Amniotic epithelial cell (primary cell): ENCODE measurements at regions not wholly inside any gene's neighbourhood (a gene's known extent, or its start where the extent isn't known, plus 50 kb on each side); places are given as distances from the start of the nearest gene placed in this dataset.

Experiments used
- DNase-seq: peaks from one replicate; pipeline ENCODE4 v3.0.0-alpha.2; 2010; ENCODE audit warnings: low read depth

DNA sequence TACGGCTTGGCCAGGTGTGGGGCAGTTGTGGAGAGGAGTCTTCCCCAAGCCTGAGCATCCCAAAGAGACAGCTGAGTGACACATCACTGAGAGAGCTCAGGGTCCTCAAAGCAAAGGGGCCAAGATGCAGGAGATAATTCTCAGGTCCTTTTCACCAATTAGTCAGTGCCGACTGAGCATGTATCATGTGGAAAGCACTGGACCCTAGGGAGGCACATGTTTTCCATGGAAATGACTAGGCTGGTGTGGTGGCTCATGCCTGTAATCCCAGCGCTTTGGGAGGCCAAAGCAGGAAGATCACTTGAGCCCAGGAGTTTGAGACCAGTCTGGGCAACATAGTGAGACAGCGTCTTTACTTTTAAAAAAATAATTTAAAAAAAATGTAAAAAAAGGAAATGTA is 67.3 kb upstream of the PRPS1 start:
- DNase-seq: no peak

DNA sequence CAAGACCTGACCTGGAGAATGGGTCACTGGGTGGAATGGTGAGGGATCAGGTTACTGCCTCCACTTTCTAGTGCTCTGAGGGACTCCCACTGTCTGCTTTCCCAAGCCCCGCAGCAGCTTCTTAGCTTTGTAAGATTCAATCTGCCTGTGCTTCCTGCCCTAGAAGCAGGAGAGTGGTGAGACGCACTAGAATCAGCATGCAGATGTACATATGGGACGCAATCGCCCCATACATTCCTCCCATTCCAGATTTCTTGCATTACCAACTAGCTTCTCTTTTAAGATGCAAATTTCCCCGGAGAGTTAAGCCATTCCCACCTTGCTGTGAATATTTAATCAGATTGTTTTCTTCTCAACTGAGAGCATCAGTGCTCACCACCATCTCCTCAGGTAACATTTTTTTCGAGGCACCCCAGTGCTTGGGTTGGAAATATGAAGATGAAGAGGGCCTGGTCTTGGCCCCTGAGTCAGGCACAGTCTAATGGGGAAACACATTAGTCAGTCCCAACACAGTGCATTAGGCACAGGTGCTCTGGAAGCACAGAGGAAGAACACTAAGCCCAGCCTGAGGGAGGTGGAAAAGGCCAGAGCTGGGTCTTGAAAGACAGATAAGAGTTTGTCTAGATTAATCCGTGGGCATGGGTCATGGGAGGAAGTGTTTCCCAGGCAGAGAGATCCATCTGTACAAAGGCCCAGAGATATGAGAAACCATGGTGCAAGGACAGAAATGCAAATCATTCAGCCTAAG is 66.7 kb upstream of the PRPS1 start:
- peak; percentile 49 for DNase-seq

DNA sequence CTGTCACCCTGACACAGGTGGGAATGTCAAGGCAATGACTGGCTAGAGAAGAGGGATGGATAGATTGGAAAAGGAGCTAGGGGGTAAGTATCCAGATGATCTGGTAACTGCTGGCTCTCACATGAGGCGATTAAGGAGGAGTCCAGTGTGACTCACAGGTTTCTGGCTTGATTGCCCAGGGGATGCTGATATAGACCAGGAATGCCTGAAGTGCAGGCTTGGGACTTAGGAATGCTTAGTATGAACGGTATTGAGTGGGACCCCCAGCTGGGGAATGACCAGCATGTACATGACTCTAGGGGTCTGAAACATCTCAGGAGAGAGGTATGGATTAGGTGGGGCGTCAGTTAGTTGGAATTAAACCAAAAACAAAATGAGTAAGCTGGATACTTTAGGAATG is 65.8 kb upstream of the PRPS1 start:
- DNase-seq: peak; percentile 82

DNA sequence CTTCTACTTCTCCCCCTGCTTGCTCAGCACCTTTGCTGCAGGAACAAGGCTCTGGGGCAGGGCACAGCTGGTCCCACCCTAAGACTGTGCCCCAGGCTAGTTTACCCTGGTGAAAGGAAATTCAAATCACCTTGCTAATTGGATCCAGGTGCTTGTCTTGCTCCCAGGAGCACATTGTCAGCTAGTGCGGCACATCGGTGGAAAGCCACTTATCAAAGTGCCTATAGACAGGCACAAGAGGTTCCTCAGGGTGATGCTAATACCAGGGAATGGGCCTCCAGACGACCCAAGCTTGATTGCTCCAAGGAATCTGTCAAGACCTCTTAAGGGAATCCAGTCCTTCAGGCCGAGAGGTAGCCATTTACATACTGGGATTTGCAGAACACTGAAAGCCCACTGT is 64.5 kb upstream of the PRPS1 start:
- no peak for DNase-seq

DNA sequence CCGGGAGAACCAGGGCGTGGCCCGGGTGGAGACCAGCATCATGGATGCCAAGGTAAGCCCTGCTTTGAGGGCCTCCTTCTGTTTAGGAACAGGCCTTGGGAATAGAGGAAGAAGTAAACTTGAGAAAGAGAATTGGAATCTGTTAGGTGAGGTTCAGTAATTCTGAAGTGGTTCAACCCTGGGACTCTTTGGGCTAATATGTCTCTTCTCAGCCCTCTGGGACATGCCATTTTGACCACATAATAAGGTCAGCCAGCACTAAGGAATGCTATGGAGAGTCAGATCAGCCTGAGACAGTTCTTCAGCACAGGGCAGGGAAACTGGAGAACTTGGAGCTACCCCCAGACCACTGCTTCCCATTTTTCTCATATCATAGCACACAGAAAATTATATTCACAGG is 63.3 kb upstream of the PRPS1 start:
- DNase-seq: no peak

DNA sequence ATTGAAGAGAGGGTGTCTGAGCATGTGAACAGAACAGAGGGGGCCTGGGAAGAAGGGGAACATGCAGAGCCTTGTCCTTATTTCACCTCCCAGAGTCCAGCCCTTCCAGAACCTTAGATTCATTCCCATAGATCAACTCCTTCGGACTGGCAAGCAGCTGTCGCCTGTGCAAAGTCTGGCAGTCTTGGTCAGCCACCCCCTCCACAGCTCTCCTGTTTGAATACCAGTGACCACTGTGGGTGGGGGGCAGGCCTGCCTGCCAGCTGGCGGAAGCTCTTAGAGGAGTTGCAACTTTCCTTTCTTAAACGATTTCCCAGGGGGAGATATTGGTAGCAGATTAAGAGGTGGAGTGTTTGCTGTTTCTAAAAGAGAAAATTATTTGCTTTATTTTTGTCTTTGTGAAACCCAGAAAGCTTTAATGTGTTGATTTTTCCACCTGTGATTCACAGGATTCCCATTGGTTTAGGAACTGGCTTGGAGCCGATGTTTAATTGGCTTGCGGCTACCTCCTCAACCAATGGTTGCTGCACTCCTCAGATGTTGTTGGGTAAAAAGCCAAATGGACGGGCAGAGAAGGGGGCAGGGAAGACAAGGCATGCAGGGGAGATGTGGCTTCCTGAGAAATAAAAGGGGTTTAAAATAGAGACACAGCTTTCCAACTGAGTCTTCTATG is 62.2 kb upstream of the PRPS1 start:
- peak; percentile 72 for DNase-seq

DNA sequence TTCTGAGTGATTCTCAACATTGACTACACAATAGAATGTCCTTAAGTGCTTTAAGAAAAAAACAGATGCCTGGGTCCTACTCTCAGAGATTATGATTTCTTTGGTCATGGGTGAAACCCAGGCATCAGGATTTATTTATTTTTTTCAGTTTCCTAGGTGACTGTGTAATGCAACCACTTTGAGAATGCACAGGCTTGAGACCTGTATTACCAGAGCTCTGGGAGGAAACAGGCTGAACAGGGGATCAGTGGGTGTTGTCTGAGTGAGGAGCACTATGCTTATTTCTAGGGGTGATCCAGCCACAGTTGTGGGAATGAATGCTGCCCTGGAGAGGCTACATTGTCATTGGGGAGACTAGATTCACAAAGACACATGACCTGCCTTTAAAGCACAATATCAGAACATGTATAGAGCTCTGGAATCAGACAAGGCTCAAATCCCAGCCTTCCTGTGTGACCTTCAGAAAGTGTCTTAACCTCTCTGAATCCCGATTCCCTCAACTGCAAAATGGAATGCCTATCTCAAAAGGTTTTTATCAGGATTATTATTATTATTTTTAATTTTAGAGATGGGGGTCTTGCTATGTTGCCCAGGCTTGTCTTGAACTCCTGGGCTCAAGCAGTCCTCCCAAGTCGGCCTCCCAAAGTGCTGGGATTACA is 61.6 kb upstream of the PRPS1 start:
- DNase-seq: peak; percentile 45

DNA sequence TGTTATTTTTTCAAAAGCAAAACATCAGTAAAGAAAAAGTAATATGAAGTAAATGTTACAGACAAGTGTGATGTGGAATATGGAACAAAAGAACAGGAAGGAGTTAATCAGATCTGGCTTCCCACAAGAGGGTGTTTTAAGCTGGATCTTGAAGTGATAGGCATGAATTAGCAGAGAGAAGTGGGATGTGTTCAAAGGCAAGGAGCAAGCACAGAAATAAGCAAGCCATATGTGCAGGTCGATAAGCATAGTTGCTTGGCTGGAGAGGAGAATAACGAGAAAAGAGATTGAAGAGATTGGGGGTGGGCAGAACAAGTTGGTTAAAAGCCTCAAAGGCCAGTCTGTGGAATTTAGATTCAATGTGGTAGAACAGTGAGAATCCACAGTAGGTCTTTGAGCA is 60.9 kb upstream of the PRPS1 start:
- DNase-seq: no peak

DNA sequence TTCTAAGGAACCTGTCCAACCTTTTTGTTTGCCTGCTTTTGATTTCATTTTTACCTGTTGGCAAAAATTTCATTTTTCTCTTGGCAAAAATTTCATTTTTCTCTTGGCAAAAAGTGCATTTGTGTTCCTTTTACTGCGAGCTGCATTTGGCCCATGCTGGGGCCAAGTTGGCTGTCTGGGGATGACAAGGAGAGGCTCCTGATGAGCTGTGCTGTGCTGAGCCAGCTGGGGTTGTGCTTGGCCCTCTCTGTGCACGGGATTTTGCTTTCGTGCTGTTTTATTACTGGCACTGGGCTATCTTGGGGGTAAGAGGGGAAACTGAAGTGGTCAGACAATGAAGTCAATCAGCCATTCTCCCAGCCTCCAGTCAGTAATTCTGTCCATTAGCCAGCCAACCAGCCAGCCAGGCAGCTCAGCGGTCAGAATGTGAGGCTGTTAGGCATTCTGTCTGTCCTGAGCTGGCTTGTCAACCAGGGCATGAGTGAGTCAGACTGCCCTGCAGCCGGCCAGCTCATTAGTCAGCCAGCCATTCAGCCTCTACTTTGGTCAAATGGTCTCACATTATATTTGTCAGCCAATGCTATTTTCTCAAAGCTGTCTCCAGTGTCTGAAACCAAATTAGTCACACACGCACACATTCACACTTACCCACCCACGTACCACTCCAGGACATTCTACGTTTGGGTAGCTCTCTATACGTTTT is 56.9 kb upstream of the PRPS1 start:
- DNase-seq: peak; percentile 87

DNA sequence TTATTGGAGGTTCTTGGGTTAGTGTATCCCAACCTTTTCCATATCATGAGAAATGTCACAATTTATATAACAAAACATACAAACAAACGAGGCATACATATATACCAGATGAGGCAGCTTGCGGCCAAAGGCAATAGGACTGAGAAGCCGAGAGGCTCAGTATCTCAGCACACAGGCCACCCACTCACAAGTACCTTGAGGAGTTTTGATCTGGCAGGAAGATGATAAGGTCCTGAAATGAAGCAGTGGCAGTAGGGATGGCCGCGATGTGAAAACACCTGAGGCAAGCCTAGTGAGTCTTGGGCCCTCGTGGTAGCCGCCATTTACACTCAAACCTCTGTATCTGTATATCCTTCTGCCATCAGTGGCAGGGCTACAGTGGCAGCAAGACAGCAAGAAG is 55.3 kb upstream of the PRPS1 start:
- no peak for DNase-seq

DNA sequence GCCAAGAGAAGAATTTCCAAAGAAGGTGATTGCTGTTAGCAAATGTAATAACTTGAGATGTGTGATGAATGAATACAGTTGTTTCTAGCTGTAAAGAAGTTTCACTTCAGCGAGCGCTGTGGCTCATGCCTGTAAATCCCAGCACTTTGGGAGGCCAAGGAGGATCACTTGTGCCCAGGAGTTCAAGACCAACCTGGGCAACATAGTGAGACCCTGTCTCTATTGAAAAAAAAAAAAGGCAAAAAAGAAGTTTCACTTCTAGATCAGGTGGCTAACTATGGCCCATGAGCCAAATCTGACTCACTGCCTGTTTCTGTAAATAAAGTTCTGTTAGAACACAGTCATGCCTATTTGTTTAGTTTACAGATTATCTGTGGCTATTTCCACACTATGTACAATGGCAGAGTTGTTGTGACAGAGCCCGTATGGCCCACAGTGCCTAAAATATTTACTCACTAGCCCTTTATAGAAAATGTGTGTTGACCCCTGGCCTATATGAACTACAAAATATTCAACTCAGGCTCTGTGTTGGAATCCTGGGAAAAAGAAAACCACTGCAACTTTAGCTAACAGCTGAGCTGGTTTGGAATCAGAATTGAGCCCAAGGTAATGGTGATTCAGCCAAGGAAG is 54.1 kb upstream of the PRPS1 start:
- DNase-seq: peak; percentile 78

DNA sequence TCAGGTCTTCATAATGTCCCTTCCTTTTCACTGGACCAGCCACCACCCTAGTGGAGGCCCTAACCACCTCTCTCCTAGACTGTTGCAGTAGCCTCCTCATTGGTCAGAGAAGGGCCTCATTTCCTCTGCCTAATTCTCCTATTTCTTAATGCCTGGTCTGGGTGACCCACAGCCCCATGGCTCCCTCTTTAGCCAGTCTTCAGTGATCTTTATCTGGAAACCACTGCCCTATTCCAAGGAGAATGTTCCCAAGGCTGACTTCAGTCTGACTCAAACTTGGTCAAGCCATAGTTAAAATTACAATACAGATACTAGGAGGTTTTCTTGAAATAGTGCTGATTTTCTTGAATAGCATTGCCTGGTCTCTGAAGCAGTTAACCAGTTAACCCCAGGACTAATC is 53.6 kb upstream of the PRPS1 start:
- peak; percentile 73 for DNase-seq

DNA sequence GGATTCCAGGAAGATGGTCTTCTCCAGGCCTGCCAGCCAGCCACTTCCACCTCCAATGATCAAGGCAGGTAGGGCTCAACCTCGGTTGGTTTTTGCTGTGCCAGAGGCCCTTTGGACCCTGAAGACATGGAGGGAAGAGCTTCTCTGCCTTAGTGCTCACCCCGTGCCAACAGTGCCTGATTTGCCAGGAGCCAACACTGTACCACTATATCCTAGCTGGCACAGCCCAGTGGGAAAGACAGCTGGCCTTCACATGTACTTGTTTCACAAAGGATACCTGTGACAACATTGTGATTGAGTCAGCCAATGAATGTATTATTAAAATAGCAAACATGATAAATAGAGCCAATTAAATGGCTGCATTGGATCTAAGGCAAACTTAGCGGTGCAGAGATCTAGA is 51.9 kb upstream of the PRPS1 start:
- no peak for DNase-seq

DNA sequence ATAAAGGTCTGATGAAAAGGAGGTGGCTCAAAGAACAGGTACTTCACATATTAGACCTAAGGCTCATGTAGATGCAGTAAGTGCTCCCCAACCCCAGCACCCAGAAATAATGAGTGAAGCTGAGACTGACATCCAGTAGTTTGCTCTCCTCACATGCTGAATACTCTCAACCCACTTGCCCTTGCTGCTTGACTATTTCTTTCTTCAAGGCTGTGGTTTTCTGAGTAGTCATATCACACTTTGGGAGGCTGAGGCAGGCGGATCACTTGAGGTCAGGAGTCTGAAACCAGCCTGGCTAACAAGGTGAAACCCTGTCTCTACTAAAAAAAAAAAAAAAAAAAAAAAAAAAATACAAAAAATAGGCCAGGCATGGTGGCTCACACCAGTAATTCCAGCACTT is 51.5 kb upstream of the PRPS1 start:
- no peak for DNase-seq

DNA sequence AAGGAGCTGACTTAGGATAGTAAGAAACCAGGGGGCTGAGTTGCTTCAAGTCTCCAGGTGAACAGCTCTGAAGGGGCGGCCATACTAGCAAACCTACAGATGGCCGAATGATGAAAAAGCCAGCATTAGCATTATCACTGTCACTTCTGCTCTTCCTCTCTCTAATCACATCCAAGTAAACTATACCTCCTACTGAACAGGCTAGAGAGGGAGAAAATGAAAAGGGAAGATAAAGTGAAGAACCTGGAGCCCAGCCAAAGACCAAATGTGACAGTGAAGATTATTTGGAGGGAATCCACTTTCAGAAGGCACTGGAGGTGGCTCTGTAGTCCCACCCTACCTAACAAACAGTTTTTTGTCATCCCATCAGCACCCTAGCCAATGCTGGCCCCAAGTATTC is 50.4 kb upstream of the PRPS1 start:
- no peak for DNase-seq
